RWPE2 (cell line): ENCODE measurements at regions not wholly inside any gene's neighbourhood (a gene's known extent, or its start where the extent isn't known, plus 50 kb on each side); places are given as distances from the start of the nearest gene placed in this dataset.

Experiments used
- ATAC-seq: fragments of 200-7000 bp; cut with Tn5 transposase; 3 replicates; pipeline ENCODE4 v1.9.1; 2021; ENCODE audit warnings: low read depth
- DNase-seq: peaks from one replicate; pipeline ENCODE4 v3.0.0-alpha.2; 2020; ENCODE audit warnings: low spot score
- H3K27ac ChIP-seq: fragments of 450-650 bp; 2 replicates; pipeline ENCODE4 v1.5.1; 2017; ENCODE audit warnings: mild to moderate bottlenecking; ENCODE audit not compliant: poor library complexity, severe bottlenecking
- H3K27me3 ChIP-seq: fragments of 250-450 bp; sonication (Bioruptor Pico); 2 replicates; pipeline ENCODE4 v1.5.1; 2021; ENCODE audit warnings: mild to moderate bottlenecking, moderate library complexity; ENCODE audit not compliant: insufficient read depth, poor library complexity, severe bottlenecking
- H3K36me3 ChIP-seq: fragments of 250-450 bp; sonication (Bioruptor Pico); 2 replicates; pipeline ENCODE4 v1.5.1; 2020; ENCODE audit warnings: low read depth, mild to moderate bottlenecking, moderate library complexity
- H3K4me1 ChIP-seq: fragments of 250-450 bp; sonication (Bioruptor Pico); 2 replicates; pipeline ENCODE4 v1.5.1; 2021; ENCODE audit warnings: mild to moderate bottlenecking, moderate library complexity; ENCODE audit not compliant: insufficient read depth, poor library complexity, severe bottlenecking
- H3K4me3 ChIP-seq: fragments of 250-450 bp; sonication (Bioruptor Pico); 2 replicates; pipeline ENCODE4 v1.5.1; 2021; ENCODE audit warnings: mild to moderate bottlenecking, moderate library complexity; ENCODE audit not compliant: severe bottlenecking
- H3K9me3 ChIP-seq: fragments of 250-450 bp; sonication (Bioruptor Pico); 2 replicates; pipeline ENCODE4 v1.5.1; 2021; ENCODE audit warnings: mild to moderate bottlenecking, moderate library complexity; ENCODE audit not compliant: severe bottlenecking
- CTCF ChIP-seq: fragments of 450-650 bp; IDR thresholded peaks from one replicate; pipeline ENCODE4 v1.5.1; 2017; ENCODE audit warnings: mild to moderate bottlenecking, moderate library complexity; ENCODE audit not compliant: poor library complexity, severe bottlenecking

GRCh38 chr19:56964410-56964920 lies 123.9 kb upstream of the PEG3 start:
- H3K4me3 ChIP-seq: no peak overlapping the region
- no peak for DNase-seq
- H3K27ac ChIP-seq: no peak overlapping the region
- no peak for TF ChIP-seq CTCF
- H3K36me3 ChIP-seq: no peaks in the 10 kb centered on the region
- no peaks in the 10 kb centered on the region for H3K27me3 ChIP-seq
- no peaks in the 10 kb centered on the region for H3K9me3 ChIP-seq
- ATAC-seq: no peak
- H3K4me1 ChIP-seq: no peaks in the 10 kb centered on the region

GRCh38 chr19:56966225-56966696 lies 125.7 kb upstream of the PEG3 start:
- ATAC-seq: no peak

GRCh38 chr19:56966697-56967299 lies 126.3 kb upstream of the PEG3 start:
- no peak for TF ChIP-seq CTCF
- no peak for ATAC-seq
- Histone ChIP-seq H3K4me3 (no peak overlapping the region), H3K36me3 (no peaks in the 10 kb centered on the region), H3K9me3 (no peaks in the 10 kb centered on the region), H3K27ac (no peak overlapping the region), H3K27me3 (no peaks in the 10 kb centered on the region), H3K4me1 (no peaks in the 10 kb centered on the region)
- no peak for DNase-seq

More at GRCh38 chr19:56966225-56966696, 125.7 kb upstream of the PEG3 start:
- Histone ChIP-seq H3K27ac (no peak overlapping the region), H3K9me3 (no peaks in the 10 kb centered on the region), H3K4me3 (no peak overlapping the region), H3K27me3 (no peaks in the 10 kb centered on the region), H3K36me3 (no peaks in the 10 kb centered on the region), H3K4me1 (no peaks in the 10 kb centered on the region)
- no peak for TF ChIP-seq CTCF
- no peak for DNase-seq

GRCh38 chr19:56969156-56969555 lies 128.6 kb upstream of the PEG3 start:
- Histone ChIP-seq H3K27me3 (no peaks in the 10 kb centered on the region), H3K9me3 (no peaks in the 10 kb centered on the region), H3K36me3 (no peaks in the 10 kb centered on the region), H3K4me1 (no peaks in the 10 kb centered on the region), H3K27ac (no peak overlapping the region), H3K4me3 (no peak overlapping the region)
- TF ChIP-seq CTCF: no peak
- ATAC-seq (no peak), DNase-seq (no peak)

GRCh38 chr19:56969759-56970178 lies 129.2 kb upstream of the PEG3 start:
- ATAC-seq: no peak
- DNase-seq: no peak

More at GRCh38 chr19:56969759-56970178, 129.2 kb upstream of the PEG3 start:
- no peaks in the 10 kb centered on the region for H3K9me3 ChIP-seq
- no peaks in the 10 kb centered on the region for H3K4me1 ChIP-seq
- TF ChIP-seq CTCF: no peak
- H3K36me3 ChIP-seq: no peaks in the 10 kb centered on the region
- H3K27me3 ChIP-seq: no peaks in the 10 kb centered on the region
- no peak overlapping the region for H3K27ac ChIP-seq
- no peak overlapping the region for H3K4me3 ChIP-seq
